Liver (tissue), 8 donors: ENCODE measurements at regions not wholly inside any gene's neighbourhood (a gene's known extent, or its start where the extent isn't known, plus 50 kb on each side); places are given as distances from the start of the nearest gene placed in this dataset.

Source experiments
- DNase-seq: peaks from one replicate; pipeline ENCODE4 v3.0.0-alpha.2; 2017; ENCODE audit warnings: low spot score
- H3K27ac ChIP-seq, 2 donors: one replicate each; pipeline ENCODE4 v1.7.0; 2013; ENCODE audit warnings: inconsistent platforms in 2 of 2, low read length in 2 of 2, control low read depth in 1 of 2, low read depth in 1 of 2, mild to moderate bottlenecking in 1 of 2
- H3K27me3 ChIP-seq, 4 donors: one replicate each; pipeline versions ENCODE4 v1.6.1 to v1.7.0; 2013; ENCODE audit warnings: low read length in 3 of 4, inconsistent platforms in 1 of 4, mild to moderate bottlenecking in 1 of 4, moderate library complexity in 1 of 4; ENCODE audit not compliant: control insufficient read depth in 4 of 4, insufficient read depth in 4 of 4
- H3K36me3 ChIP-seq, 4 donors: one replicate each; pipeline versions ENCODE4 v1.6.1 to v1.7.0; 2013; ENCODE audit warnings: low read length in 3 of 4, mild to moderate bottlenecking in 3 of 4, low read depth in 1 of 4, moderate library complexity in 1 of 4; ENCODE audit not compliant: control insufficient read depth in 4 of 4, insufficient read depth in 3 of 4
- H3K4me1 ChIP-seq, 4 donors: one replicate each; pipeline versions ENCODE4 v1.6.1 to v1.7.0; 2013; ENCODE audit warnings: low read length in 3 of 4, mild to moderate bottlenecking in 3 of 4, moderate library complexity in 1 of 4; ENCODE audit not compliant: control insufficient read depth in 4 of 4, insufficient read depth in 4 of 4
- H3K4me3 ChIP-seq, 3 donors: one replicate each; pipeline versions ENCODE4 v1.6.1 to v1.7.0; 2013; ENCODE audit warnings: low read length in 3 of 3, control low read depth in 1 of 3, low read depth in 1 of 3, mild to moderate bottlenecking in 1 of 3
- H3K9ac ChIP-seq, 2 donors: one replicate each; pipeline ENCODE4 v1.7.0; 2013; ENCODE audit warnings: low read length in 2 of 2, mild to moderate bottlenecking in 2 of 2, moderate library complexity in 2 of 2, control low read depth in 1 of 2, low read depth in 1 of 2
- H3K9me3 ChIP-seq, 4 donors: one replicate each; pipeline versions ENCODE4 v1.6.1 to v1.7.0; 2013; ENCODE audit warnings: low read length in 3 of 4; ENCODE audit not compliant: control insufficient read depth in 4 of 4
- ATF3 ChIP-seq: IDR thresholded peaks from 2 replicates; pipeline ENCODE4 v1.6.1; 2016; ENCODE audit warnings: antibody characterized with exemption
- CTCF ChIP-seq: fragments of 150-350 bp; IDR thresholded peaks from 2 replicates; pipeline ENCODE4 v1.5.1; 2017; ENCODE audit warnings: improper control_type of control experiment, low read depth, low read length; ENCODE audit not compliant: missing input control
- EGR1 ChIP-seq, 2 donors: IDR thresholded peaks; 2 replicates each; pipeline ENCODE4 v1.6.1; 2016 to 2018; ENCODE audit warnings: antibody characterized with exemption in 2 of 2, low read depth in 2 of 2
- FOXA1 ChIP-seq: IDR thresholded peaks from 2 replicates; pipeline ENCODE4 v1.6.1; 2016; ENCODE audit warnings: antibody characterized with exemption
- FOXA2 ChIP-seq: IDR thresholded peaks from 2 replicates; pipeline ENCODE4 v1.6.1; 2016; ENCODE audit warnings: antibody characterized with exemption
- GABPA ChIP-seq, 2 donors: IDR thresholded peaks in 1 of 2; conservative IDR thresholded peaks in 1 of 2; 2 replicates each; pipeline ENCODE4 v1.6.1; 2016; ENCODE audit warnings: antibody characterized with exemption in 2 of 2, mild to moderate bottlenecking in 1 of 2, moderate library complexity in 1 of 2
- HNF4A ChIP-seq, 2 donors: conservative IDR thresholded peaks; 2 replicates each; pipeline ENCODE4 v1.6.1; 2016; ENCODE audit warnings: antibody characterized with exemption in 2 of 2, mild to moderate bottlenecking in 2 of 2
- JUND ChIP-seq, 2 donors: IDR thresholded peaks; 2 replicates each; pipeline ENCODE4 v1.6.1; 2016; ENCODE audit warnings: antibody characterized with exemption in 2 of 2
- MAX ChIP-seq: IDR thresholded peaks from 2 replicates; pipeline ENCODE4 v1.6.1; 2016; ENCODE audit warnings: antibody characterized with exemption
- NR2F2 ChIP-seq: IDR thresholded peaks from 2 replicates; pipeline ENCODE4 v1.6.1; 2016; ENCODE audit warnings: antibody characterized with exemption
- RAD21 ChIP-seq, 2 donors: IDR thresholded peaks; 2 replicates each; pipeline ENCODE4 v1.6.1; 2016; ENCODE audit warnings: antibody characterized with exemption in 2 of 2, mild to moderate bottlenecking in 2 of 2
- REST ChIP-seq: IDR thresholded peaks from 2 replicates; pipeline ENCODE4 v1.6.1; 2016; ENCODE audit warnings: antibody characterized with exemption, mild to moderate bottlenecking
- RXRA ChIP-seq, 2 donors: IDR thresholded peaks; 2 replicates each; pipeline ENCODE4 v1.6.1; 2017 to 2018; ENCODE audit warnings: antibody characterized with exemption in 2 of 2, mild to moderate bottlenecking in 1 of 2
- SP1 ChIP-seq: IDR thresholded peaks from 2 replicates; pipeline ENCODE4 v1.6.1; 2018; ENCODE audit warnings: antibody characterized with exemption, mild to moderate bottlenecking
- TAF1 ChIP-seq: conservative IDR thresholded peaks from 2 replicates; pipeline ENCODE4 v1.6.1; 2016; ENCODE audit warnings: antibody characterized with exemption, mild to moderate bottlenecking
- YY1 ChIP-seq: IDR thresholded peaks from 2 replicates; pipeline ENCODE4 v1.6.1; 2016; ENCODE audit warnings: antibody characterized with exemption, mild to moderate bottlenecking
- ZBTB33 ChIP-seq: IDR thresholded peaks from 2 replicates; pipeline ENCODE4 v1.6.1; 2016; ENCODE audit warnings: antibody characterized with exemption
- WGBS: extraction: QIAGEN DNeasy Blood & Tissue Kit; methylation state at CpG from one replicate; pipeline ENCODE4 v1.1.7; 2013; 5-methylcytosine and 5-hydroxymethylcytosine counted together
- donor health status: healthy.
- donor health status: healthy.
- donor health status: healthy.
- donor health status: healthy.
- donor health status: healthy.

GRCh38 chr2:160741815-160742214 lies 248.2 kb upstream of the RBMS1 start:
- H3K27ac ChIP-seq: no peak overlapping the region
- 79% methylated on average over 2 of the region's 2 CpGs for WGBS
- H3K4me3 ChIP-seq: no peak overlapping the region
- DNase-seq: no peak
- H3K27me3 ChIP-seq: peaks cover 0 to 7% (median 0%) of the 10 kb centered on the region in 4 donors
- no peaks in the 10 kb centered on the region for H3K9me3 ChIP-seq
- no peak for TF ChIP-seq YY1
- no peak for TF ChIP-seq REST
- no peak for TF ChIP-seq JUND (IDR thresholded peaks at IDR 0.05)
- no peak for TF ChIP-seq GABPA (IDR thresholded peaks at IDR 0.05 in 1 of 2, conservative IDR thresholded peaks at IDR 0.05 in 1 of 2)
- no peak for TF ChIP-seq ATF3
- TF ChIP-seq TAF1: no peak
- no peak for TF ChIP-seq MAX
- TF ChIP-seq ZBTB33: no peak
- TF ChIP-seq FOXA1: no peak
- TF ChIP-seq RAD21 (IDR thresholded peaks at IDR 0.05): no peak
- TF ChIP-seq HNF4A (conservative IDR thresholded peaks at IDR 0.05): no peak
- TF ChIP-seq NR2F2: no peak
- TF ChIP-seq CTCF: no peak
- no peak for TF ChIP-seq EGR1 (IDR thresholded peaks at IDR 0.05; ENCODE audit: low read depth in 2 of 2)
- no peak for TF ChIP-seq RXRA (IDR thresholded peaks at IDR 0.05)
- H3K36me3 ChIP-seq: no peaks in the 10 kb centered on the region
- no peak overlapping the region for H3K9ac ChIP-seq
- H3K4me1 ChIP-seq: no peaks in the 10 kb centered on the region

GRCh38 chr2:160742667-160743066 lies 249.1 kb upstream of the RBMS1 start:
- no peak overlapping the region for H3K4me3 ChIP-seq
- H3K36me3 ChIP-seq: no peaks in the 10 kb centered on the region
- TF ChIP-seq REST (no peak), HNF4A (conservative IDR thresholded peaks at IDR 0.05) (no peak), RAD21 (IDR thresholded peaks at IDR 0.05) (no peak), SP1 (no peak), FOXA2 (no peak), JUND (IDR thresholded peaks at IDR 0.05) (no peak), MAX (no peak)
- no peak overlapping the region for H3K9ac ChIP-seq
- H3K27me3 ChIP-seq: peaks cover 0 to 8% (median 0%) of the 10 kb centered on the region in 4 donors
- no peaks in the 10 kb centered on the region for H3K4me1 ChIP-seq
- no peak for DNase-seq
- no peaks in the 10 kb centered on the region for H3K9me3 ChIP-seq
- H3K27ac ChIP-seq: no peak overlapping the region
- 89% methylated on average over 2 of the region's 2 CpGs for WGBS
